C4-2B (cell line): ENCODE measurements at regions not wholly inside any gene's neighbourhood (a gene's known extent, or its start where the extent isn't known, plus 50 kb on each side); places are given as distances from the start of the nearest gene placed in this dataset.

ENCODE experiments used
- H3K27ac ChIP-seq: fragments of 450-650 bp; 2 replicates; pipeline ENCODE4 v1.5.1; 2017
- CTCF ChIP-seq: fragments of 450-650 bp; conservative IDR thresholded peaks from 2 replicates; pipeline ENCODE4 v1.5.1; 2017; ENCODE audit warnings: mild to moderate bottlenecking
- ZFX ChIP-seq: fragments of 450-650 bp; IDR thresholded peaks from 2 replicates; pipeline ENCODE4 v1.6.1; 2017

- no peak for TF ChIP-seq CTCF
- no peak for TF ChIP-seq ZFX
- H3K27ac ChIP-seq = no peak overlapping the region
These were observed 607.2 kb upstream of the NOVA1 start for GRCh38 chr14:27205036-27205435.

- H3K27ac ChIP-seq = no peak overlapping the region
- TF ChIP-seq ZFX = no peak
- no peak for TF ChIP-seq CTCF
These were observed 613.9 kb upstream of the NOVA1 start for GRCh38 chr14:27211741-27212140.

- no peak for TF ChIP-seq CTCF
- TF ChIP-seq ZFX = no peak
- H3K27ac ChIP-seq = no peak overlapping the region
These were observed 624.8 kb upstream of the NOVA1 start for GRCh38 chr14:27222671-27223070.

- H3K27ac ChIP-seq = no peak overlapping the region
- TF ChIP-seq ZFX (no peak), CTCF (no peak)
These were observed 626.1 kb upstream of the NOVA1 start for GRCh38 chr14:27223906-27224305.

- no peak overlapping the region for H3K27ac ChIP-seq
- no peak for TF ChIP-seq ZFX
- no peak for TF ChIP-seq CTCF
These were observed 630.2 kb upstream of the NOVA1 start for GRCh38 chr14:27228053-27228452.

- no peak overlapping the region for H3K27ac ChIP-seq
These were observed 636.5 kb upstream of the NOVA1 start for GRCh38 chr14:27234331-27234730.

DNA sequence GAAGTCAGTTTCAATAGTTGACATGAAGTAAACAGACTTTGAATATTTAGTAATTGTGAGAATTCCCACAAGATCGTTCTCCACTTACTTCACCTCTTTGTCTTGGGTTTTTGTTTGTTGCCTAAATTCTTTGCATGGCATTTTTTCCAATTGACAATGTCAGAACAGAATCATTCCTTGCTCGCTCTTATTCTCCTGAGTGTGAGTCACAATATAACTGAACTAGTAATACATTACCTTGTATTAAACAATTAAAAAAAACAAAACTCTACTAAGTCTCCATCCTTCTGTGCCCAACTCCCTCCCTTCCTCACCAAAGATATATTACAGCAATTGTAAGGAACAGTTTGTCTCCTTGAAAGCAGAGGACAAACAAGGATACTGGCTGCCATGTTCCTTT lies 638.8 kb upstream of the NOVA1 start:
- no peak overlapping the region for H3K27ac ChIP-seq
- no peak for TF ChIP-seq ZFX
- TF ChIP-seq CTCF = no peak

More at GRCh38 chr14:27234331-27234730, 636.5 kb upstream of the NOVA1 start:
- TF ChIP-seq ZFX = no peak
- TF ChIP-seq CTCF = no peak
